Stimulated activated effector memory CD8-positive, alpha-beta T cell treated with anti-CD3 and anti-CD28 coated beads, Interleukin-12 subunit alpha, Interleukin-12 subunit beta, amount 100 ng/mL, for 72 hours (primary cell): ENCODE measurements at regions not wholly inside any gene's neighbourhood (a gene's known extent, or its start where the extent isn't known, plus 50 kb on each side); places are given as distances from the start of the nearest gene placed in this dataset.
"Not testable (repeated sequence)": the region's sequence is repeated elsewhere in the genome, so short reads cannot be mapped to it uniquely, and the experiment has no call there.

Experiments
- ATAC-seq: fragments of 150-1000 bp; cut with Tn5 transposase; 2 replicates; pipeline ENCODE4 v1.10.0; 2021
- DNase-seq, 2 donors: peaks; one replicate each; pipeline ENCODE4 v3.0.0; 2021 to 2022; ENCODE audit warnings: low spot score in 2 of 2
- H3K27ac Mint-ChIP-seq: one replicate; pipeline ENCODE4 v1.8.0; 2022; ENCODE audit warnings: mild to moderate bottlenecking, mixed read lengths
- H3K36me3 Mint-ChIP-seq: one replicate; pipeline ENCODE4 v1.8.0; 2022; ENCODE audit warnings: mild to moderate bottlenecking, mixed read lengths
- H3K4me1 Mint-ChIP-seq: one replicate; pipeline ENCODE4 v1.8.0; 2022; ENCODE audit warnings: mixed read lengths
- H3K4me3 Mint-ChIP-seq: one replicate; pipeline ENCODE4 v1.8.0; 2022; ENCODE audit warnings: mild to moderate bottlenecking, mixed read lengths
- H3K9me3 Mint-ChIP-seq: one replicate; pipeline ENCODE4 v1.8.0; 2022; ENCODE audit warnings: mixed read lengths

GRCh38 chr5:122674385-122674784 lies 100.5 kb upstream of the SNX2 start:
- no peaks in the 10 kb centered on the region for H3K4me1 Mint-ChIP-seq
- H3K36me3 Mint-ChIP-seq: no peaks in the 10 kb centered on the region
- H3K27ac Mint-ChIP-seq: no peak overlapping the region
- no peak overlapping the region for H3K4me3 Mint-ChIP-seq
- no peak for ATAC-seq
- no peak for DNase-seq
- peaks cover 6% of the 10 kb centered on the region for H3K9me3 Mint-ChIP-seq

- Mint-ChIP-seq H3K27ac (no peak overlapping the region), H3K4me1 (no peaks in the 10 kb centered on the region), H3K4me3 (no peak overlapping the region), H3K36me3 (no peaks in the 10 kb centered on the region), H3K9me3 (no peaks in the 10 kb centered on the region)
- DNase-seq (no peak), ATAC-seq (no peak)
Measured at GRCh38 chr5:122680623-122681350, 94.1 kb upstream of the SNX2 start.

- Mint-ChIP-seq H3K27ac (no peak overlapping the region), H3K4me3 (no peak overlapping the region), H3K4me1 (no peaks in the 10 kb centered on the region), H3K36me3 (no peaks in the 10 kb centered on the region), H3K9me3 (no peaks in the 10 kb centered on the region)
- DNase-seq: no peak
- no peak for ATAC-seq
Measured at GRCh38 chr5:122683631-122684030, 91.2 kb upstream of the SNX2 start.

- Mint-ChIP-seq H3K9me3 (no peaks in the 10 kb centered on the region), H3K27ac (no peak overlapping the region), H3K36me3 (no peaks in the 10 kb centered on the region), H3K4me3 (no peak overlapping the region), H3K4me1 (no peaks in the 10 kb centered on the region)
- ATAC-seq (no peak), DNase-seq (no peak)
Measured at GRCh38 chr5:122690266-122690665, 84.6 kb upstream of the SNX2 start.

GRCh38 chr5:122691931-122692330 lies 82.9 kb upstream of the SNX2 start:
- H3K27ac Mint-ChIP-seq: no peak overlapping the region
- DNase-seq: no peak

GRCh38 chr5:122693963-122694362 lies 80.9 kb upstream of the SNX2 start:
- Mint-ChIP-seq H3K9me3 (no peaks in the 10 kb centered on the region), H3K4me1 (no peaks in the 10 kb centered on the region), H3K36me3 (no peaks in the 10 kb centered on the region), H3K27ac (no peak overlapping the region), H3K4me3 (no peak overlapping the region)
- DNase-seq (no peak), ATAC-seq (no peak)

More at GRCh38 chr5:122691931-122692330, 82.9 kb upstream of the SNX2 start:
- no peaks in the 10 kb centered on the region for H3K4me1 Mint-ChIP-seq
- H3K9me3 Mint-ChIP-seq: no peaks in the 10 kb centered on the region
- H3K4me3 Mint-ChIP-seq: no peak overlapping the region
- H3K36me3 Mint-ChIP-seq: no peaks in the 10 kb centered on the region
- no peak for ATAC-seq

- no peak for DNase-seq
- Mint-ChIP-seq H3K27ac (no peak overlapping the region), H3K36me3 (no peaks in the 10 kb centered on the region), H3K4me1 (no peaks in the 10 kb centered on the region), H3K9me3 (no peaks in the 10 kb centered on the region), H3K4me3 (no peak overlapping the region)
- ATAC-seq: no peak
Measured at GRCh38 chr5:122694884-122695283, 80.0 kb upstream of the SNX2 start.

- not testable (repeated sequence) for H3K27ac Mint-ChIP-seq, H3K4me1 Mint-ChIP-seq, H3K4me3 Mint-ChIP-seq, ATAC-seq, DNase-seq, H3K36me3 Mint-ChIP-seq, H3K9me3 Mint-ChIP-seq
Measured at GRCh38 chr5:122696735-122697134, 78.1 kb upstream of the SNX2 start.

- H3K4me1 Mint-ChIP-seq: peaks cover 7% of the 10 kb centered on the region
- H3K9me3 Mint-ChIP-seq: no peaks in the 10 kb centered on the region
- H3K36me3 Mint-ChIP-seq: no peaks in the 10 kb centered on the region
- no peak overlapping the region for H3K27ac Mint-ChIP-seq
- H3K4me3 Mint-ChIP-seq: no peak overlapping the region
- DNase-seq (no peak), ATAC-seq (no peak)
Measured at GRCh38 chr5:122697191-122697590, 77.7 kb upstream of the SNX2 start.

- no peaks in the 10 kb centered on the region for H3K36me3 Mint-ChIP-seq
- H3K9me3 Mint-ChIP-seq: no peaks in the 10 kb centered on the region
- no peak overlapping the region for H3K27ac Mint-ChIP-seq
- peaks cover 19% of the 10 kb centered on the region for H3K4me1 Mint-ChIP-seq
- ATAC-seq: no peak
- no peak for DNase-seq
- no peak overlapping the region for H3K4me3 Mint-ChIP-seq
Measured at GRCh38 chr5:122699201-122699600, 75.7 kb upstream of the SNX2 start.

- no peak overlapping the region for H3K4me3 Mint-ChIP-seq
- peaks cover 19% of the 10 kb centered on the region for H3K4me1 Mint-ChIP-seq
- peak overlapping the region; percentile 8 for H3K27ac Mint-ChIP-seq
- ATAC-seq: peak; percentile 93
- DNase-seq: peak in 1 of 2 donors; percentile 63
- no peaks in the 10 kb centered on the region for H3K36me3 Mint-ChIP-seq
- no peaks in the 10 kb centered on the region for H3K9me3 Mint-ChIP-seq
Measured at GRCh38 chr5:122701640-122702523, 73.0 kb upstream of the SNX2 start.

- Mint-ChIP-seq H3K36me3 (no peaks in the 10 kb centered on the region), H3K4me3 (no peak overlapping the region), H3K27ac (peak overlapping the region; percentile 8), H3K9me3 (no peaks in the 10 kb centered on the region), H3K4me1 (peaks cover 19% of the 10 kb centered on the region)
- DNase-seq (no peak), ATAC-seq (peak; percentile 62)
Measured at GRCh38 chr5:122702524-122702875, 72.4 kb upstream of the SNX2 start.

GRCh38 chr5:122703203-122703602 lies 71.7 kb upstream of the SNX2 start:
- no peaks in the 10 kb centered on the region for H3K36me3 Mint-ChIP-seq
- no peak for DNase-seq
- ATAC-seq: no peak
- H3K27ac Mint-ChIP-seq: peak overlapping the region; percentile 8
- peaks cover 19% of the 10 kb centered on the region for H3K4me1 Mint-ChIP-seq
- no peaks in the 10 kb centered on the region for H3K9me3 Mint-ChIP-seq
- no peak overlapping the region for H3K4me3 Mint-ChIP-seq

GRCh38 chr5:122704247-122705036 lies 70.4 kb upstream of the SNX2 start:
- DNase-seq (no peak), ATAC-seq (no peak)
- H3K9me3 Mint-ChIP-seq: no peaks in the 10 kb centered on the region
- H3K4me3 Mint-ChIP-seq: no peak overlapping the region
- peaks cover 19% of the 10 kb centered on the region for H3K4me1 Mint-ChIP-seq
- H3K36me3 Mint-ChIP-seq: no peaks in the 10 kb centered on the region
- H3K27ac Mint-ChIP-seq: no peak overlapping the region

- Mint-ChIP-seq H3K4me1 (peaks cover 19% of the 10 kb centered on the region), H3K36me3 (no peaks in the 10 kb centered on the region), H3K27ac (no peak overlapping the region), H3K9me3 (no peaks in the 10 kb centered on the region), H3K4me3 (no peak overlapping the region)
- ATAC-seq (no peak), DNase-seq (no peak)
Measured at GRCh38 chr5:122705851-122706250, 69.0 kb upstream of the SNX2 start.
